ENCODE measurements at regions not wholly inside any gene's neighbourhood (a gene's known extent, or its start where the extent isn't known, plus 50 kb on each side); places are given as distances from the start of the nearest gene placed in this dataset.

DNA sequence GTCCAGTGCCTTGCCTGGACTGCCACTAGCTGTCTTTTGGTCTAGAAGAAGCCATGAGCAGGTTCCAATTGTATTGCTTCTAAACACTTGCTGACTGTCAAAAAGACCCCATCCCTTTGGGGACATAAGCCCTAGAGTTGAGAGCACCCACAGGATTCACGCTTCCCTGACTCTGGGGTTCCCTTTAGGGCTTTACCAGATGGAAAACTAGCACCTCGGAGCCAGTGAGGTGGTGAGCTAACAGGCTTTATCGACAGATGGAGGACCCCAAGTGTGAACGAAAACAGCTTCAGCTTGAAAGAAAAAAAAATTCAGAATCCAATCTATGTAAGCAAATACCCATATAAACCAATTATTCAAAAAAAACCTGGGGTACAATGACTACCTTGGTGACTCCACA is 90.8 kb downstream of the NAA11 start:
- TF ChIP-seq, protein P1, sequence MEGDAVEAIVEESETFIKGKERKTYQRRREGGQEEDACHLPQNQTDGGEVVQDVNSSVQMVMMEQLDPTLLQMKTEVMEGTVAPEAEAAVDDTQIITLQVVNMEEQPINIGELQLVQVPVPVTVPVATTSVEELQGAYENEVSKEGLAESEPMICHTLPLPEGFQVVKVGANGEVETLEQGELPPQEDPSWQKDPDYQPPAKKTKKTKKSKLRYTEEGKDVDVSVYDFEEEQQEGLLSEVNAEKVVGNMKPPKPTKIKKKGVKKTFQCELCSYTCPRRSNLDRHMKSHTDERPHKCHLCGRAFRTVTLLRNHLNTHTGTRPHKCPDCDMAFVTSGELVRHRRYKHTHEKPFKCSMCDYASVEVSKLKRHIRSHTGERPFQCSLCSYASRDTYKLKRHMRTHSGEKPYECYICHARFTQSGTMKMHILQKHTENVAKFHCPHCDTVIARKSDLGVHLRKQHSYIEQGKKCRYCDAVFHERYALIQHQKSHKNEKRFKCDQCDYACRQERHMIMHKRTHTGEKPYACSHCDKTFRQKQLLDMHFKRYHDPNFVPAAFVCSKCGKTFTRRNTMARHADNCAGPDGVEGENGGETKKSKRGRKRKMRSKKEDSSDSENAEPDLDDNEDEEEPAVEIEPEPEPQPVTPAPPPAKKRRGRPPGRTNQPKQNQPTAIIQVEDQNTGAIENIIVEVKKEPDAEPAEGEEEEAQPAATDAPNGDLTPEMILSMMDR (conservative IDR thresholded peaks at IDR 0.05; ENCODE audit: low read length) = no peak
- no peak for TF ChIP-seq EZH2phosphoT487 (IDR thresholded peaks at IDR 0.05; ENCODE audit: borderline replicate concordance, low read depth, low read length)

Measured in OCI-LY7 (cell line).